Erythroblast (primary cell): ENCODE measurements at regions not wholly inside any gene's neighbourhood (a gene's known extent, or its start where the extent isn't known, plus 50 kb on each side); places are given as distances from the start of the nearest gene placed in this dataset.

ENCODE experiments used
- GATA1 ChIP-seq: IDR thresholded peaks from 2 replicates; pipeline ENCODE4 v1.6.1; 2011; ENCODE audit warnings: low read depth, mild to moderate bottlenecking, control low read depth, low read length, moderate library complexity
- POLR2A ChIP-seq: IDR thresholded peaks from 2 replicates; pipeline ENCODE4 v1.6.1; 2011; ENCODE audit warnings: mild to moderate bottlenecking, low read length

DNA sequence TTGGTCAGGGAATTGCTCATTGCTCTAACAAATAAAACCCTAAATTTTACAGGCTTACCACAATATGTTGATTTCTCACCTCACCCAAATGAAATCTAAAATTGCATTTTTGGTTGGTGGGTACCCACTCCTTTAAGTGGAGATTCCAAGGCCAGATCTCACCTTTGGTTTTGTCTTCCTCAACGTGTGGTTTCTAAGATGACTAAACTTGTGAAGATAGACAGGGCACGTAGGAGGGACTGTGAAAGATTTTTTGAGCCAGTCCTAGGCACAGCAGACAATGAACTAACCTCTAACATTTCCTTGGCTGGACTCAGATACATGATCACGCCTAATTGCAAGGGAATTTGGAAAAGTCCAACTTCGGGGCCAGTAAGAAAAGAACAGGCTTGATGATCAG, 1003.9 kb downstream of the FLRT2 start:
- TF ChIP-seq POLR2A: no peak
- TF ChIP-seq GATA1: no peak
